Fibroblast of skin of abdomen (primary cell): ENCODE measurements at regions not wholly inside any gene's neighbourhood (a gene's known extent, or its start where the extent isn't known, plus 50 kb on each side); places are given as distances from the start of the nearest gene placed in this dataset.

Experiments
- DNase-seq: peaks from one replicate; pipeline ENCODE4 v3.0.0-alpha.2; 2013

DNA sequence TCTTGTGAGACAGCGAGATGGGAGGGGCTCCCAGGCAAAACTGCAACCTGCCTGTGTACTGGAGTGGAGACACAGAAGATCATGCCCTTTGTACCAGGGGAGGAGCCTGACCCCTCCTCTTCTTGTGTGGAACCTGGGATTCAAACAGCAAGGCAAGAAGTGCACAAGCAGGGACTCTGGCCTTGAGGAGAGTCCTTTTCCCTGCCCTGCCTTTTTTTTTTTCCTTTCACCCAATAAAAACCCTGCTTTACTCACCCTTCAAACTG is 251.8 kb upstream of the OPRM1 start:
- no peak for DNase-seq

DNA sequence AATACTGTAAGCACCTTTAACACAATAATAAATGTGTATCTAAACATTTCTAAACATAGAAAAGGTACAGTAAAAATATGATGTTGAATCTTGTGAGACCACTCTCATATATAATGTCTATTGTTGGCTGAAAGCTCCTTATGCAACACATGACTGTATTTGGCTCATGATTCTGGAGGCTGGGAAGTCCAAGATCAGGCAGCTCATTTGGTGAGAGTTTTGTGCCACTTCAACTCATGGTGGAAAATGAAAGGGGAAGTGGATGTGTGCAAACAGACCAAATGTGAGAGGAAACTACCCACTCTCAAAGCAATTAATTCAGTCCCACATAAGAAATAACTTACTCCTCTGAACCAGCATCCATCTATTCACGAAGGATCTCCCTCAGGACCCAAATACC is 257.7 kb upstream of the OPRM1 start:
- DNase-seq, result no peak

DNA sequence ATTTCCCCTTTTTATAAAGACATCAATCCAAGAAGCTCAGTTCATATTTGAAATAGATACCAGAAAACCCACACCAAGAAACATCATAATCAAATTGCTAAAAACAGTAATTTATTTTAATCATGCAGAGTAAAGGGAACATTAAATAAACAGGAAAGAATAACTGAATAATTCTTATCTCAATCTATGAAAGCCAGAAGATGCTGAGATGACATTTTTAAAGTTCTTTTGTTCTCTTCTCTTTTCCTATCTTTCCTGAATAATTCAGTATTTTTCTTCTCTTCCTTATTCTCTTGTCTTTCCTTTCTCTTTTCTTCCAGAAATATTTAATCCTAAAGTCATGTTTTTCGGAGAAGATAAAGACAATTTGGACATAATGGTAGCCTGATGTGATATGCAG is 259.0 kb upstream of the OPRM1 start:
- DNase-seq, result no peak

DNA sequence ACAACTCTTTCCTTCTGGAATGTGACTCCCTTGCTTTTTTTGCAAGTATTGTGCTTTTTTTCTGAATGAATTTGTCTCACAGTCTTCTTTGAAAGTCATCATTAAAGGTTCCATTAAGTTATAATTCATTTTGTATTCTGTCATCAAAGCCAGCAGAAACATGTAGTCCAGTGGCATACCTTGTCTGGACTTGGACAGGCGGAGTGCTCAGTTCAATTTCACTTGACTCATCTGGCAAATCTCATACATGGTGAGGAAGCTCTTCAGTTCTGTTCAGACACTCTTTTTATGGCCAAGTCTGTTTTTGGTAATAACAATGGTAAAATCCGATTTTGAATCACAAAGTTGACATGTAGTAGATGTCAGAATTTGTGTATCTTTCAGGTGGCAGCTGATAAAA is 260.8 kb upstream of the OPRM1 start:
- no peak for DNase-seq

DNA sequence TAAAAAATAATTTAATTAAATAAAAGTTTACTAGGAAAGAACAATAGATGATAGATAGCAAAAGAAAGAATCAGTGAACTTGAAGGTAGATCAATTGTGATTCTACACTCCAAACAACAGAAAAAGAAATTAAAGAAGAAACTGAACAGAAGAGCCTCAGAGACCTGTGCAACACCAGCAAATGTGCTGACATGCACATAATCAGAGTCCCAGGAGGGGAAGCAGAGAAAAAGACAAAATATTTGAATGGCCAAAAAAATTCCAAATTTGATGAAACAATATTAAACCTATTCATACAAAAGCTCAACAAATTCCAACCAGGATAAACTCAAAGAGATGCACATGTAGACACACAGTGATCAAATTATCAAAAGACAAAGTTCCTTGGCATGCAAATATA is 267.5 kb upstream of the OPRM1 start:
- no peak for DNase-seq

DNA sequence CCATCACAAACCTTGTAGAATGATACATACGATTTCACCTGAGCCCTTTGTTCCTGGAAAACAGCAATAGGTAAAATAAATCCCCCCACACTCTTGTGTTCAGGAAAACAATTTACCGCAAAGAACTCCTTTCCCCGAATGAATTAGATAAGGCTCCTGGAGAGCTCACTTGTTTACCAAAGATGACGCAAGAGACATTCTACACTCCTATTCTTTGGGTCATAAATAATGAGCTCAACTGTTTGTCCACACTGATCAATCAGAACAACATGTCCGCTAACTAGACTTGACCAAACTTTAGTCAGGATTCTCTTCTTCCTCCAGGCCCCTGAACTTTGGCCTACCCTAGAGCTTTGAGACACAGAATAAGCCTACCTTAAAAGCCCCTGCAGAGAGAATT is 271.9 kb upstream of the OPRM1 start:
- no peak for DNase-seq

DNA sequence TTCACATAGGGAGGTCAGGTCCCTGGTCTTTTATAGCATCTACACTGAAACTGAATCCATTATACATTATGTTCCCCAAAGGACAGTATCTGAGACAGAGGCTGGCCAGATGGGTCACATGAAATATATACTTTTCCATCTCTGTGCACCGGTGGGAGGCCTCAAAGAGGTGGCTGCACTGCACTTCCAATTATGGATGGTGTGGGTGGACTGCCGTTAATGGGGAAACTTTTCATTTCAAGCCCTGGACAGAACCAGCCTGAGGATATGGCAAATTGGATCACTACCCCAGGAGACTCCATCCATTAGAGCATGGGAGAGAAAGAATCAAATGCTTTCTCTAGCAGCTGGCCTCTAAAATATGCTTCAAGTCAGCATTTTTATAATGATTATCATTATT is 280.5 kb upstream of the OPRM1 start:
- DNase-seq, result no peak

DNA sequence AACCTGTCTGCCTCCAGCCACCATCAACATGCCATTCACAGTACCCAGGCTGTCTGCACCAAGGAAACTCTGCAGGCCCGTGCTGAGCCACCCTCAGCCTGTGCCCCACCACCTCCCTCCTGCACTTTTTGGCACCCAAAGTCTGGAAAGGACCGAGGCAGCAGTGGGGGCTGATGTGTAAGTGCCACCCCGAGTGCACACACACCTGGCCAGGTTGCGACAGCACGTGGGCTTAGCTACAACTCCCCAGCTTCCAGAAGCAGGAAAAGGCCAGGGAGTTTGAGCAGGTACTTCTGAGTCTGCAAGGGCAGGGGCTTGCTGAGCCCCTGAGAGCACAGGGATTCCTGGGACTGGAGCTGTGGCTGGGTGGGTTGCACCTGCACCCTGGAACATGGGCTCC is 303.3 kb upstream of the OPRM1 start:
- DNase-seq, result no peak

DNA sequence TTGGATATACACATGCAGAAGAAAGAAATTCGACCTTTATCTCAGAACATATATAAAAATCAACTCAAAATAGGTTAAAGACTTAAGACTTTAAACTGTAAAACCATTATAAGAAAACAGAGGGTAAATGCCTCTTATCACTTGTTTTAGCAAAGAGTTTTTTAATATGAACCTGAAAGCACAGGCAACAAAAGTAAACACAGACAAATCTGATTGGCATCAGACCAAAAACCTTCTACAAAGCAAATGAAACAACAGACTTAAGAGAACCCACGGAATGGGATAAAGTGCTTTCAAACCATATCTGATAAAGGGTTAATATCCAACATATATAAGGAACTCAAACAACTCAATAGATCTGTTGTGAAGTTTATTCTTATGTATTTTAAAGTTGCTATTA is 309.9 kb upstream of the OPRM1 start:
- no peak for DNase-seq

DNA sequence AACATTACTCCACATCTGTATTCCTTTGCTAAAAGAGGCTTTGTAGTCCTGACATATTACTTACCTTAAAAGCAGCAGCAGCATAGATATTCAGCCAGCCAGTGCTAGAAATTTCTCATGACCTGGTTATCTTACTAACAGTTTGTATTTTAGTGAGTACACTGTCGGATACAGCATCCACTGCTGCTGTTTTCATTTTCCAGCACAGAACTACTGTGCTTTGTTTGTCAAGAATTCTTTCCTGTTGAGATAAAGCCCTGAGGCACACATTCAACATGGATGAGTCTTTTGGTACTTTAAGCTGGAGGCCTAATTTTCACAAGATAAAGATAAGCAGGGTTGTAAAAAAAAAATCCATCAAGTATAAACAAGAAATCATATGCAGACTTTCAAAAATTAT is 311.2 kb upstream of the OPRM1 start:
- no peak for DNase-seq

DNA sequence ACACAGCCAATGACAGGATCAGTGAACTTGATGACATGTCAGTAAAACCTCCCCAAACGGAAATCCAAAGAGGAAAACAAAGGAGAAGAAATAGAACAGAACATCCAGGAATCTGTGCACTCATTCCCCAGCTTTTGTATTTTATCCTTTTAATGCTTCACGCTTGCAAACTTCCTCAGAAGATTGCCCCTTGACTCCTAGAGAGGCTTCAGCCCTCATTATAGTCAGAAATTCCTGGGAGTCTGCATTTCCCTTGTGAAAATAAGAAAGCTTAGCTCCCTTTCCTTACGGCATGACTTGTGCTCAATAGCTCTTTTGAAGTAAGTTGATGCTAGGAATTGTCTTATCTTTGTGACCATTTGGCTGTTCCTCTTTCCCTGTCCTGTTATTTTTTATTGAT is 313.6 kb upstream of the OPRM1 start:
- no peak for DNase-seq

DNA sequence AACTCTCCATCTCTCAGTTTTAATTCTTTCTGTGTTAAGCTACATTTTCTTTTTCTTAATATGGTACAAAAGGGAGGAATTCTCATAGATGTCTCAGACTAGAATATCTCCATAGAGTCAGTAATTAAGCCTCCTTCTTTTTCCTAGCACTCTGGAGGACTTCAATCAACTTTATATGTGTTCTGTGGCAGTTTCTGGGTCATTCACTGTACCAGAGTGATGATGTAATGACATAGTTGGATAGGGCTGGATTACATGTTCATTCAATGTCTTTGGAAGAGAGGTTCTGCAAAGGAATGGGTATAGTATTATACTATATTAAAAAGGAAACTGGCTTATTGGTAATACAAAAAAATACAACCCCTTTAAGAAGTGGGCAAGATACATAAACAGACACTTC is 318.3 kb upstream of the OPRM1 start:
- DNase-seq, result no peak

DNA sequence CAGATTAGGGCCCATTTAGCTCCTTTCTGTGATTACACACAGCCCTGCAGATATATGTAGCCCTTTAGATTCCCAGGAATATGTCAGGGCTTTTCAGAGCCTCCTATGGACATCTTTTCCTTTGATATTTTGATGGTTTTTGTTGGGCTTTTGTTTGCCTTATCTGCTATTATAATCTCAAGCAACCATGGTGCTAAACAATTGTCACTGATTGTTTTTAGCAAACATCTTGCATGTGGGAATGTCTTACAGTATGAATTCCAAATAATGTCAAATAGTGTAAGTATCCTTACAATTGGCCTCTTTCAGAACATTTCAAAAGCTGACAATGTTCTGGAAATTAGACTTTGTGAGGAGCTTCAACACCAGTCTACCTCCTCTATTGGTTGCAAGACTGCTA is 333.6 kb upstream of the OPRM1 start:
- DNase-seq, result no peak

DNA sequence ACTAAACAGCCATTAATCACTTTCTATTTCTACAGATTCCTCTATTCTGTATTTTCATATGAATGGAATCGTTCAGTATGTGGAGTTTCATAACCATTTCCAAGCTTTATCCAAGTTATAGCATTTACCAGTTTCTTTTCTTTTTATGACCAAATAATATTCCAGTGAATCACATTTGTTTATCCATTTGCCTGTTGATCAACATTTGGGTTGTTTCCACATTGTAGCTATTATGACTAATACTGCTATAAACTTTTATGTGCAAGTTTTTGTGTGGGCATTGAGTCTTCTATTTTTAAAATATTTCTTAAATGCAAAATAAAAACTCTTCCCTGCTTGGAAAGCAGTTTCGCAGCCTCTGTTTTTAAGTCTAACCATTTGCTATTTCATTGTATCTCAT is 336.4 kb upstream of the OPRM1 start:
- no peak for DNase-seq

DNA sequence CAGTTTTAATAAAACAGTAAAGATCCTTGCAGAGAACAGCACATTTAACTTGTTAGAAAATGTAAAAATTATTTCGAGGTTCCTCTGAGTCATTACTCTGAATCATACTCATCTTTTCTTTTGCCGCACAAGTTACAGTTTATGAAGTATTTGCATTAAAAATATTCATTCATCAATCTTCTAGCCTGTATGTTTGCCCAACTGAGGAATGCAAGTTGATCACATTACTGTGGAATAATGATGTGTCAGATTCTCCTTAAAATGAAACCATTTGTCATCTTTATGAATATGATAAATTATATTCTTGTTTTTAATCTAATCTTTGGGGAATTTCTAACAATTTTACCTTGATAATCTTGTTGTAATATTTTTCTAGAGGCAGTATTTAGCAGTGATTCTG is 340.4 kb upstream of the OPRM1 start:
- no peak for DNase-seq

DNA sequence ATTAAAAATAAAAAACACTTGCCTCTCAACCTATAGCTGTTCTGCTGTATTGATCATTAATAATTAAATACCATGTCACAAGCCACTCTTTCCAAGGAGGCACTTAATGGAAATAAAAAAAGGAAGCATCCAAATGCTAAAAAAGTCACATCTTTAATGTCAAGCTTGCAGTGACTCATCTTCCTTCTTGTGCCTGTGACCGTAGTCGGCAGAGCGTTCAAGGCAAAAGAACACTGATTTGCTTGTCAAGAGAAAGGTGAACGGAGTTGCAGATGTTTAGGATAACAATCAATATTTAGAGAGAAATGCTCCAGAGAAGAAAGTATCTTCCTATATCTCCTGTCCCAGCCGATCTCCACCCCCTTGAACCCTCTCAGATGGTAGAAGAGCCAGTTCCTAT is 341.0 kb upstream of the OPRM1 start:
- no peak for DNase-seq

DNA sequence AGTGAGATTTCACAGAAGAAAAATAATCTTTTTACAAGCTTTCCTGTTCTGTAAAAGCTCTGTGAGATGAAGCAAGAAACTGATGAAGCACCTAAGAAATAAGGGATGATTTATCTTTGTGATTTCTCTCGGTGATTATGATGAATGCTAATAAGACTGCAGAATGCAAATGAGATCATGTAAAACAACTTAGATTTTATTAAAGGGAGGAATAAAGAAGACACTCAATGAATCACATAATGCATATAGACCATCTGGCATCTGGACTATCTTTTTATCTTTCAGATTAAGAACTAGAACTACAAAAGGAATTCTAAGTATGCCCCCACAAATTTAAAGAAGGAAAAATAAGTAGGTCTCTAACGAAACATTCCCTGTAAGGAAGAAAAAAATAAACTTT is 361.5 kb upstream of the OPRM1 start:
- no peak for DNase-seq

DNA sequence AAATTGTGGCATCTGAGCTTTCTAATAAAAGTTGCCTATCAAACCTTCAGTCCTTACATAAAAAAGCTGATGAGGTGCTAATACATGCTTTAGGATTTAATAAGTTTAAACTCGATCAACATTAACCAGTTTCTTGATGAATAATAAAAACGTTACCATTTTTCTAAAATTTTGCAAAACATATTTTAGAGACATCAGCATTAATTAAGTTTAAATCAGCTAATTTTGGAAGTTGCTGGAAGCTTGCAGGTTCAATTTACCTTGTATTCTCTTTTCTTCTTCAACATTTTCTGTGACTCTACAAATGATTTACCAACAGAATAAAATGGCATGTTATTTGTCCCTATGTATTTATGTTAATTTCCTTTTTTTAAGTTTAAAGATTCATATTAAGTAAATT is 365.3 kb upstream of the OPRM1 start:
- DNase-seq, result no peak

DNA sequence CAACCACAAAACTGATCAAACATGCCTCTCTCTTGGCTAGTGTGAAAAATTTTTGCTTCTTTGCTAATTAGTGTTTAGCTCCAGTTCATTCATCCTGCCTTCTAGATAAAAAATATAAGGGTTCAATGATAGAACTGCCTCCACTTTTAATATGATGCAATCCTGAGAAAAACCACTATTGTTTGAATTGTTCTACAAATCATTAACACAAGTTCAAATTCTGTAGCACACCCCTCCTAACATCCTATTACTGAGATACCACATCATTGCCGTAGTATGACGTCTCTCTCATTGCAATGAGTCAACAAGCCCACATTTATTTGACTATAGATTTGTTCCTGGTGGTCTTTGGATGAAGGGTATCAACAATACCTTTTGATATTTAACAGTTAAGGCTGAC is 365.8 kb upstream of the OPRM1 start:
- DNase-seq, result no peak

DNA sequence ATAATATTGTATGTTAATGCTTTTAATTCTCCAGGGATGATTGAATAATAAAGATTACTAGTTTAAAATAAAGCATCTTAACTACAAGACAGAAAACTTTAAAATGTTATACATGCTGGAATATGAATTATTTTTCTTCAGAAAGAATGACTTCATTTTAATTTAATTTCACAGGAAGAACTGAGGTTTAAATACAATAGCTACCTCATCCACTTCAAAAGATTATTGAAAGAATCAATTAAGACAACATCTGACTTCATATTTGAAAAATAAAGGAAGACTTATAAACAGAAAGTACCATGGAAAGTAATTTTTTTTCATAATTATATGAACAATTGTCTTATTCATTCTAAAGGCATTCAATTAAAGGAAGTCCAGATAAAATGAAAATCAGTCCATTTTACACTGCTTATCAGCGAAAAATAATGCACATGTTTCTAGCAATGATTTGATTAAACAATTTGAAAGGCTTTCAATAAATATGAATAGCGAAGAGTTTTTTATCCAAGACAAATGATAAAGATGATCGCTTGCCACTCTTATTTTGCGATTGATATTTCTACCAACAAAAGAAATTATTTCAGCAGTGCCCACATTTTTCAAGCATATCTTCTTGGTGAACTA is 368.5 kb upstream of the OPRM1 start:
- DNase-seq, result no peak

DNA sequence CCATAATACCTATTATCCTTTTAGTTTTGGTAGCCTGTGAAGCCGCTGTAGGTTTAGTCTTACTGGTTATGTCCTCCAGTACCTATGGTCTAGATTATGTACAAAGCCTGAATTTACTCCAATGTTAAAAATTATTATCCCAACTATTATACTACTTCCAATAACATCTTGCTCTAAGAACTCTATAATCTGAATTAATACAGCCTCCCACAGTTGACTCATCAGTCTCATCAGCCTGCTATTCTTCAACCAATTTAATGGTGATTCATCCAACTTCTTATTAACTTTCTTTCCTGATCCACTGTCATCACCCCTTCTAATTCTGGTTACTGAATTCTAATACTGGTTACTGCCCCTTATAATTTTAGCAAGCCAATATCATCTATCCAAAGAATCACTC is 370.3 kb upstream of the OPRM1 start:
- no peak for DNase-seq

DNA sequence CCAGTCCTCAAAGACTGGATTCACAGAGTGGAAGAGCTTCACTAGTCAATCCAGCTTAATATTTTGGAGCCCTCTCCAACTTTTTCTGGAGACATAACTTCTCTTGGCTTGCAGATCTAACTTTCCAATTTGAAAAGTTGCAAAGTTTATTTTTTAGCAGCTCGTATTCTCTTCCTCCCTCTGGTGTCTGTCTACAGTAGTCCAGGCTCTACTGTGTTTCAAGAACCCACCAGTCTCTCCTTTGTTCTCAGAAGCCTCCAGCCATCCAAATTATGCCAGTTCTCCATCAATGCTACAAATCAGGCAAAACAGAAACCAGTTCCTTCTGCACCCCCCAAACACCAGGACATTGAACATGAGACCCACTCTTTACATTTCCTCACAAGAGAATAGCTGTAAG is 376.1 kb upstream of the OPRM1 start:
- no peak for DNase-seq

DNA sequence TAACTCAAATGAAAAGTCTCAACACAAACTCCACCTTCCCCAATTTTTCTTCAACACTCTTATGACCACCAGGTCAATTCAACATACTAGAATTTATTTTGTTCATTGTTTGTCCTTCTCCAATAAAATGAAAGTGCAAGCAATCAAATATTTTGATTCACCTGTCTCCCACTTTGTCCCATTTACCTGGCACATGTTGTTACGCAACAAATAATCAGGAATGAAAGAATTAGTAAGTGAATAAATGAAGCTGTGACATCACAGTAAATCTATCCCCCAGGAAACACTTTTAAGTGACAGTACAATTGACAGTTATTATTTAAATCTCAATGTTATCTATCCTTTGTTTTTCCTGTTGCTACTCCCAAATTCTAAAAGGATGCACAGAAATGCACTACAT is 393.7 kb upstream of the OPRM1 start:
- no peak for DNase-seq

DNA sequence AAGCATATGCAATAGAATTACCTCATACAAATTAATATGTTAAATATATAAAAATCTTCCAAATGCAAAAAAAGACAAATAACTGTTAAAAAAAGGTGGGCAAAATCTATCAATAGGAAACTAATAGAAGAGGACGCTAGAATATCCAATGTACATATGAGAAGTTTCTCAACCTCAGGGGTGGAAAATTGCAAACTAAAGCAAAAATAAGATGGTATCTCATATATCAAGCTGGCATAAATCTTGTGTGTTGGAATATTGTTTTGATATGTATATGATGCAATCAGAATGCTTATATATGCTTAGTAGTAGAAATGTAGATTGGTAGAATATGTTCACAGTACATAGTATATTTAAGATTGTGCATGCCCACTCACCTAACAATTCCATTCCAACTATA is 395.0 kb upstream of the OPRM1 start:
- DNase-seq, result no peak

DNA sequence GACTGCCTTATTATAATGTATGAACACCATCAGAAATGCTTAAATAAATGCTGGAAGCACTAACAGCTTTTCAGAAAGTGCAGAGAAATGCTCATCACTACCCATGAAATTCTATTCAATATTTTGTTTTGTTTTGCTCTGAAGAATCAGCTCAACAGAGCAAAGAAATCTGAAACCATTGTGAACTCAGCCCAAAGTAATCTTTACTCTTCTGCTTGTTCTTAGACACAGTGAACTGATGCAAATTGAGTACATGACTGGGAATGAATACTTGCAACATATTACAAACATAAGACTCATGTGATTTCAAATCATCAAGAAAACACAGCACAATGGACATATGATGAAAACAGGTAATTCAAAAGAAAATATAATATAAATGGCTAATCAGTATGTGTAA is 404.6 kb upstream of the OPRM1 start:
- no peak for DNase-seq

DNA sequence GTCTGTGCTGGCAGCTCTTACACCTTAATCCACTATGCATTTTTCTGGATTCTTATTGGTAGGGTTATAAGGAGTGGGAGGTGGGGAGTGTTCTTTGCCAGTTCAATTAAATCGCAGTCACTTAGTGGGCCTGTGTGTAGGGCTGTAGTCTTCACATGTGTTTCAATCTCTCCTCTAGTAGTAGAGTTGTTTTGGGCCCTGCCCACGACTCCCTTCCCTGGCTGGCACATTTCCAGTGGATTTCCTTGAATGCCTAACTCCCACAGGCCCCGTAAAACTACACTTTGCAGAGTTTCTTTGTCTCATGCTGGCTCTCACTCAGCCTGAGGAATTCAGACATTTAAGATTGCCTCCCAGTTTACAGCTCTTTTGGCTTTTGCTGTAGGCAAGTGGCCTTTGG is 414.0 kb upstream of the OPRM1 start:
- DNase-seq, result peak; percentile 19
